Gastroesophageal sphincter (tissue), 3 donors: ENCODE measurements at regions not wholly inside any gene's neighbourhood (a gene's known extent, or its start where the extent isn't known, plus 50 kb on each side); places are given as distances from the start of the nearest gene placed in this dataset.

Experiments used
- EP300 ChIP-seq: sonication (generic); formaldehyde crosslinking; IDR thresholded peaks from one replicate; pipeline ENCODE4 v1.6.1; 2017; ENCODE audit warnings: antibody characterized with exemption, mild to moderate bottlenecking
- POLR2A ChIP-seq, 2 donors: fragments of 450-650 bp; IDR thresholded peaks; one replicate each; pipeline ENCODE4 v1.6.1; 2017; ENCODE audit warnings: antibody characterized with exemption in 2 of 2, mild to moderate bottlenecking in 2 of 2, moderate library complexity in 1 of 2
- TF ChIP-seq, protein P1 (sequence below), 4 experiments: fragments of 200-600 bp in 2 of 4; fragments of 450-650 bp in 2 of 4; sonication (generic) in 1 of 4; IDR thresholded peaks; one replicate each; pipeline ENCODE4 v1.5.1; 2017 to 2019; ENCODE audit warnings: antibody characterized with exemption in 4 of 4, mild to moderate bottlenecking in 2 of 4, moderate library complexity in 2 of 4

DNA sequence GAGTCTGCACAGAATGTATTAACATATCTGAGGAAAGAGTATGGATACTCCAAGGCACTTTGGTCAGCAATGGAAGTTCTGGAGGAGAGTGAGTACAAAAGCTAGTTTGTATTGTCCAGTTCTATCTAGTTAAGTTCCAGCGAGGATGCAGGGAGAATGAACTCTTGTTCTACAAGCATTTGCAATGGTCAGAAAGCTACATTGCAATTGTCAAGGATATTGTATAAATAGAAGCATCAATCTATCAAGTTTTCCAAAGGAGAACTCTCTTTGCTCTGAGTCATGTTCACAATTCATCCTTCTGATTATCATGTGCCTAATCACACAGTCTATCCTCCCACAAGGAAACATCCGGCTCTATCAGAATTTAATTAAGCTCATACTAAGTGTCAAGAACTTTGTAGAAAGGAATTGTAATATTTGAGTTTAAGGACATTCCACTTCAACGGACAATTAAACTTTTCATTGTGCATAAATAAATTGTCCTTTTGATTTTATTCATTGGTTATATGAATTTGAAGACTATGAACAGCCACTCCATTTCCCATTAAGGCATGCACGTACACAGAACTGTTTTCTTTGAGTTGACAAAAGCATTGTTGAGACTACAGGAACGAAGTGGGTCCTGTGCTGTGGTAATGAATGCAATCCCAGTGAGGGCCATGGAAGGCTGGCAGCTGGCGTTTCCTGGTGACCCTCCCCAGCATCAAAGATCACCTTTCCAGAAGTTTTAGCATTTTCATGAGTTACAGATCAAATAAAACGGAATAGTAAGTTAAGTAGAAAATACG, 973.5 kb upstream of the GOT2 start:
- TF ChIP-seq, protein P1, sequence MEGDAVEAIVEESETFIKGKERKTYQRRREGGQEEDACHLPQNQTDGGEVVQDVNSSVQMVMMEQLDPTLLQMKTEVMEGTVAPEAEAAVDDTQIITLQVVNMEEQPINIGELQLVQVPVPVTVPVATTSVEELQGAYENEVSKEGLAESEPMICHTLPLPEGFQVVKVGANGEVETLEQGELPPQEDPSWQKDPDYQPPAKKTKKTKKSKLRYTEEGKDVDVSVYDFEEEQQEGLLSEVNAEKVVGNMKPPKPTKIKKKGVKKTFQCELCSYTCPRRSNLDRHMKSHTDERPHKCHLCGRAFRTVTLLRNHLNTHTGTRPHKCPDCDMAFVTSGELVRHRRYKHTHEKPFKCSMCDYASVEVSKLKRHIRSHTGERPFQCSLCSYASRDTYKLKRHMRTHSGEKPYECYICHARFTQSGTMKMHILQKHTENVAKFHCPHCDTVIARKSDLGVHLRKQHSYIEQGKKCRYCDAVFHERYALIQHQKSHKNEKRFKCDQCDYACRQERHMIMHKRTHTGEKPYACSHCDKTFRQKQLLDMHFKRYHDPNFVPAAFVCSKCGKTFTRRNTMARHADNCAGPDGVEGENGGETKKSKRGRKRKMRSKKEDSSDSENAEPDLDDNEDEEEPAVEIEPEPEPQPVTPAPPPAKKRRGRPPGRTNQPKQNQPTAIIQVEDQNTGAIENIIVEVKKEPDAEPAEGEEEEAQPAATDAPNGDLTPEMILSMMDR (IDR thresholded peaks at IDR 0.05), result no peak
- TF ChIP-seq POLR2A (IDR thresholded peaks at IDR 0.05) (no peak), EP300 (no peak)
